ENCODE measurements at regions not wholly inside any gene's neighbourhood (a gene's known extent, or its start where the extent isn't known, plus 50 kb on each side); places are given as distances from the start of the nearest gene placed in this dataset.

DNA sequence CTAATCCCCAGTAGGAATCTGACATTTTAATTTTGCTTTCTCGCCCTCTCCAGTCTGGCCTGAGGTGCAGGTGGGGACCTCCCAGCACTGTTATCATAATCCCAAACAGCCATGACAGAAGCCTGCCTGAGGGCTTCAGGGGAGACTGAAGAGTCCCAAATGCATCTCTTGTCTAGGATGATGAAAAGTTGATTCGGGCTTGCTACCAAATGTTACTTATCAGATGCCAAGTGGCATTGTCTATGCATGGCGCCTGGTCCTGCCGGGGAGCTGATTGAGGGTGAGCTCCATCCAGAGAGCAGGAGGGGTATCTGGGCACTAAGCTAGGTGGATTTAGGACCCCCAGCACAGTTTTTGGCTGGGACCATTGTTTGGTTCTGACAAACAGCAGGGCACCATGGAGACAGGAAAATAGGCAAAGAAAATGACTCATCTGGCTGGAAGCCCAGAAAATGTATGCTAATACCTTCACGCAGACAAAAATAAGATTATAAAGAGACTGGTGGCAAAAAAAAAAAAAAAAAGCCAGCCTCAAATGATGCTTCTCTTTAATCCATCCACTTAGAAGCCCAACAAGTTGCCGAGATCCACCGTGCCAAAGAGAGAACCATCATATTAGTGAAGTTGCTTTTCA lies 513.7 kb upstream of the SULF2 start:
- TF ChIP-seq, protein P1, sequence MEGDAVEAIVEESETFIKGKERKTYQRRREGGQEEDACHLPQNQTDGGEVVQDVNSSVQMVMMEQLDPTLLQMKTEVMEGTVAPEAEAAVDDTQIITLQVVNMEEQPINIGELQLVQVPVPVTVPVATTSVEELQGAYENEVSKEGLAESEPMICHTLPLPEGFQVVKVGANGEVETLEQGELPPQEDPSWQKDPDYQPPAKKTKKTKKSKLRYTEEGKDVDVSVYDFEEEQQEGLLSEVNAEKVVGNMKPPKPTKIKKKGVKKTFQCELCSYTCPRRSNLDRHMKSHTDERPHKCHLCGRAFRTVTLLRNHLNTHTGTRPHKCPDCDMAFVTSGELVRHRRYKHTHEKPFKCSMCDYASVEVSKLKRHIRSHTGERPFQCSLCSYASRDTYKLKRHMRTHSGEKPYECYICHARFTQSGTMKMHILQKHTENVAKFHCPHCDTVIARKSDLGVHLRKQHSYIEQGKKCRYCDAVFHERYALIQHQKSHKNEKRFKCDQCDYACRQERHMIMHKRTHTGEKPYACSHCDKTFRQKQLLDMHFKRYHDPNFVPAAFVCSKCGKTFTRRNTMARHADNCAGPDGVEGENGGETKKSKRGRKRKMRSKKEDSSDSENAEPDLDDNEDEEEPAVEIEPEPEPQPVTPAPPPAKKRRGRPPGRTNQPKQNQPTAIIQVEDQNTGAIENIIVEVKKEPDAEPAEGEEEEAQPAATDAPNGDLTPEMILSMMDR (IDR thresholded peaks at IDR 0.05; ENCODE audit: borderline replicate concordance, extremely low read depth, low read length, poor library complexity, severe bottlenecking), result no peak
- no peak for TF ChIP-seq EZH2 (IDR thresholded peaks at IDR 0.05; ENCODE audit: borderline replicate concordance, low read depth, low read length, severe bottlenecking)
